ENCODE measurements at regions not wholly inside any gene's neighbourhood (a gene's known extent, or its start where the extent isn't known, plus 50 kb on each side); places are given as distances from the start of the nearest gene placed in this dataset.

DNA sequence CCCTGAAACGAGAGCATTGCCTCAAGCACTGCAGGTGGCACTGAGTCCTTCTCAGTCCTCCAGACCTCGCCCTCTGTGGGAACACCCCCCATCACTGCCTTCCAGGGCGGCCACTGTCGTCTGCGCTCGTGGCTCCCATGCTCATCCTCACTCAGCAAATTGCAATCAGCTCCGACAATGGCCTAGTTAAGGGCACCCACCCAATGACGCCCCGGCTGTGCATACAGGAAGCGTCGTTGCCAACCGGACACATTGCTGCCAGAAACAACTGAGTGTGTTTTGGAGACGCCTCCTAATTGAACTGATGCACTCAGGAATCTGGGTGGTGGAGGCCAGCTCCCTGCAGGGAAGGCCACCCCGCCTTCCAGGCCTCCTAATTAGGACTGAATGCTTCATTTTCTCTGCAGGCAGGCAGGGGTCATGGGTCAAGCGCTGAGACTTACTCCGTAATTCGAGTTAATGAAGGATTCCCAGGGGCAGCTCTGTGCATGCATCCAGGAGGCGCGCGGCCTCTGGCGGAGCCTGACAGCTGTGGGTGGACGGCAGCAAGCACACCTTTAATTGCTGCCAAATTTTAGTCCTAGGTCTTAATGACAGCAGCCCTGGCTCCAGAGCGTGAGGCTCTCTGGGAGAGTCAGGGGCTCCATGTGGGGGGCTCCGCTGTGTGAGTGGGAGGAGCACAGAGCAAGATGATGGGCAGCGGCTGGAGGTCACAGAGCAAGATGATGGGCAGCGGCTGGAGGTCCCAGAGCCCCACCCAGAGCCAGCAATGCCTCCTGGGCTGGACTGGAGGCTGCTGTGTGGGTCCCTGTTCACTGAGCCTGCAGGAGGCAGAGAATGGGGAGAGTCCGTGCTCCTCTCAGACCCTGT is 199.0 kb downstream of the BRD1 start:
- Histone ChIP-seq H3K18ac (ENCODE audit: low read depth, low read length) (no peak overlapping the region), H3K56ac (ENCODE audit: extremely low read depth, insufficient read depth, low read length) (no peak overlapping the region), H2BK120ac (ENCODE audit: low read depth, low read length) (no peak overlapping the region), H2AK9ac (replicated peaks; ENCODE audit: low read depth, low read length, poor library complexity) (no peak overlapping the region), H4K8ac (ENCODE audit: low read depth in 2 of 2, low read length in 2 of 2) (no peak overlapping the region), H4K91ac (ENCODE audit: insufficient read depth, low read depth, low read length) (no peak overlapping the region), H3K4ac (ENCODE audit: low read depth, low read length) (no peak overlapping the region), H3K9me1 (ENCODE audit: insufficient read depth, low read length) (no peaks in the 10 kb centered on the region), H3K27ac (ENCODE audit: insufficient read depth, low read length) (no peak overlapping the region), H3K14ac (replicated peaks; ENCODE audit: low read depth, low read length) (no peak overlapping the region), H3K23ac (ENCODE audit: low read depth, low read length) (no peak overlapping the region), H2BK20ac (ENCODE audit: low read depth, low read length) (no peak overlapping the region), H3K4me1 (ENCODE audit: control insufficient read depth, insufficient read depth, low read length) (no peaks in the 10 kb centered on the region), H2AK5ac (ENCODE audit: low read depth, low read length) (no peak overlapping the region), H3K27me3 (ENCODE audit: control insufficient read depth, insufficient read depth, low read length) (no peaks in the 10 kb centered on the region), H3K4me3 (ENCODE audit: insufficient read depth, low read depth, low read length) (no peak overlapping the region), H4K5ac (ENCODE audit: low read depth, low read length) (no peak overlapping the region), H4K20me1 (ENCODE audit: insufficient read depth, low read length) (no peaks in the 10 kb centered on the region), H2BK15ac (ENCODE audit: low read depth, low read length) (no peak overlapping the region), H3K9me3 (ENCODE audit: control insufficient read depth, insufficient read depth, low read length) (peaks cover 8% of the 10 kb centered on the region; the same call in 1 of the 2 replicates), H3K4me2 (ENCODE audit: low read depth, low read length) (no peak overlapping the region), H3K36me3 (ENCODE audit: control insufficient read depth, insufficient read depth, low read length) (no peaks in the 10 kb centered on the region), H2AFZ (replicated peaks; ENCODE audit: low read length, poor library complexity) (no peak overlapping the region), H2BK5ac (ENCODE audit: low read depth, low read length, poor library complexity, severe bottlenecking) (no peak overlapping the region), H3K79me1 (ENCODE audit: low read depth in 1 of 2, low read length in 2 of 2) (no peaks in the 10 kb centered on the region), H3K9ac (ENCODE audit: low read depth, low read length) (no peak overlapping the region)
- dilution Hi-C loops (cut with HindIII; ENCODE audit: low sequenced_read_pairs, unreplicated experiment), result no loop called here
- 20% methylated on average over 9 of the region's 27 CpGs; no CpG with 5 or more reads in 1 of the 2 experiments for WGBS, 2 experiments (ENCODE audit: extremely low coverage in 2 of 2, insufficient read length in 1 of 2)
- intact Hi-C loops (cut with micrococcal nuclease), result no loop called here
- DNase-seq (no peak), ATAC-seq (ENCODE audit: low read depth) (no peak)
- CTCF ChIA-PET, result no interaction called here
- in situ Hi-C loops (cut with MboI; ENCODE audit: low sequenced_read_pairs), result no loop called here
- TF ChIP-seq BHLHE40 (IDR thresholded peaks at IDR 0.05; ENCODE audit: low read depth, low read length), result no peak
- no peak for TF ChIP-seq CHD1 (IDR thresholded peaks at IDR 0.05; ENCODE audit: low read depth, low read length)
- TF ChIP-seq, protein P1, sequence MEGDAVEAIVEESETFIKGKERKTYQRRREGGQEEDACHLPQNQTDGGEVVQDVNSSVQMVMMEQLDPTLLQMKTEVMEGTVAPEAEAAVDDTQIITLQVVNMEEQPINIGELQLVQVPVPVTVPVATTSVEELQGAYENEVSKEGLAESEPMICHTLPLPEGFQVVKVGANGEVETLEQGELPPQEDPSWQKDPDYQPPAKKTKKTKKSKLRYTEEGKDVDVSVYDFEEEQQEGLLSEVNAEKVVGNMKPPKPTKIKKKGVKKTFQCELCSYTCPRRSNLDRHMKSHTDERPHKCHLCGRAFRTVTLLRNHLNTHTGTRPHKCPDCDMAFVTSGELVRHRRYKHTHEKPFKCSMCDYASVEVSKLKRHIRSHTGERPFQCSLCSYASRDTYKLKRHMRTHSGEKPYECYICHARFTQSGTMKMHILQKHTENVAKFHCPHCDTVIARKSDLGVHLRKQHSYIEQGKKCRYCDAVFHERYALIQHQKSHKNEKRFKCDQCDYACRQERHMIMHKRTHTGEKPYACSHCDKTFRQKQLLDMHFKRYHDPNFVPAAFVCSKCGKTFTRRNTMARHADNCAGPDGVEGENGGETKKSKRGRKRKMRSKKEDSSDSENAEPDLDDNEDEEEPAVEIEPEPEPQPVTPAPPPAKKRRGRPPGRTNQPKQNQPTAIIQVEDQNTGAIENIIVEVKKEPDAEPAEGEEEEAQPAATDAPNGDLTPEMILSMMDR (conservative IDR thresholded peaks at IDR 0.05; ENCODE audit: low read depth, low read length), result no peak
- TF ChIP-seq MAFK (IDR thresholded peaks at IDR 0.05; ENCODE audit: low read depth, low read length), result no peak
- no peak for TF ChIP-seq MAZ (IDR thresholded peaks at IDR 0.05; ENCODE audit: borderline replicate concordance, low read depth, low read length)
- no peak for TF ChIP-seq CEBPB (IDR thresholded peaks at IDR 0.05; ENCODE audit: low read depth, low read length)
- TF ChIP-seq, protein P2, sequence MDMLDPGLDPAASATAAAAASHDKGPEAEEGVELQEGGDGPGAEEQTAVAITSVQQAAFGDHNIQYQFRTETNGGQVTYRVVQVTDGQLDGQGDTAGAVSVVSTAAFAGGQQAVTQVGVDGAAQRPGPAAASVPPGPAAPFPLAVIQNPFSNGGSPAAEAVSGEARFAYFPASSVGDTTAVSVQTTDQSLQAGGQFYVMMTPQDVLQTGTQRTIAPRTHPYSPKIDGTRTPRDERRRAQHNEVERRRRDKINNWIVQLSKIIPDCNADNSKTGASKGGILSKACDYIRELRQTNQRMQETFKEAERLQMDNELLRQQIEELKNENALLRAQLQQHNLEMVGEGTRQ (IDR thresholded peaks at IDR 0.05; ENCODE audit: low read depth, low read length), result no peak
- no peak for TF ChIP-seq RAD21 (IDR thresholded peaks at IDR 0.05; ENCODE audit: low read length)
- no peak for TF ChIP-seq RFX5 (IDR thresholded peaks at IDR 0.05; ENCODE audit: low read depth, low read length)
- no peak for TF ChIP-seq RCOR1 (IDR thresholded peaks at IDR 0.05; ENCODE audit: insufficient replicate concordance, low read length)
- no peak for TF ChIP-seq SMC3 (IDR thresholded peaks at IDR 0.05; ENCODE audit: low read depth, low read length)
- TF ChIP-seq, protein P3, sequence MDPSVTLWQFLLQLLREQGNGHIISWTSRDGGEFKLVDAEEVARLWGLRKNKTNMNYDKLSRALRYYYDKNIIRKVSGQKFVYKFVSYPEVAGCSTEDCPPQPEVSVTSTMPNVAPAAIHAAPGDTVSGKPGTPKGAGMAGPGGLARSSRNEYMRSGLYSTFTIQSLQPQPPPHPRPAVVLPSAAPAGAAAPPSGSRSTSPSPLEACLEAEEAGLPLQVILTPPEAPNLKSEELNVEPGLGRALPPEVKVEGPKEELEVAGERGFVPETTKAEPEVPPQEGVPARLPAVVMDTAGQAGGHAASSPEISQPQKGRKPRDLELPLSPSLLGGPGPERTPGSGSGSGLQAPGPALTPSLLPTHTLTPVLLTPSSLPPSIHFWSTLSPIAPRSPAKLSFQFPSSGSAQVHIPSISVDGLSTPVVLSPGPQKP (IDR thresholded peaks at IDR 0.05; ENCODE audit: borderline replicate concordance, low read depth, low read length), result no peak
- TF ChIP-seq NFE2L2 (IDR thresholded peaks at IDR 0.05; ENCODE audit: low read depth, low read length), result no peak
- no peak for TF ChIP-seq FOS (IDR thresholded peaks at IDR 0.05; ENCODE audit: low read depth, low read length)
- TF ChIP-seq POLR2A (IDR thresholded peaks at IDR 0.05; ENCODE audit: low read depth, low read length), result no peak
- no peak for TF ChIP-seq MXI1 (IDR thresholded peaks at IDR 0.05; ENCODE audit: borderline replicate concordance, low read depth, low read length)
- no TSS peak for BruUV-seq (replicated peaks)
- POLR2A ChIA-PET (ENCODE audit: unreplicated experiment), result no interaction called here

All from IMR-90 (cell line).